ENCODE measurements at regions not wholly inside any gene's neighbourhood (a gene's known extent, or its start where the extent isn't known, plus 50 kb on each side); places are given as distances from the start of the nearest gene placed in this dataset.

GRCh38 chr16:51592535-51593300 is 441.6 kb upstream of the SALL1 start:
- DNase-seq (ENCODE audit: low read depth in 3 of 3), result no peak

- DNase-seq (ENCODE audit: low read depth in 3 of 3), result no peak
Measured at GRCh38 chr16:51592001-51592501, 441.0 kb upstream of the SALL1 start.

- no peak for DNase-seq (ENCODE audit: low read depth in 3 of 3)
Measured at GRCh38 chr16:51591480-51591879, 440.4 kb upstream of the SALL1 start.

DNA sequence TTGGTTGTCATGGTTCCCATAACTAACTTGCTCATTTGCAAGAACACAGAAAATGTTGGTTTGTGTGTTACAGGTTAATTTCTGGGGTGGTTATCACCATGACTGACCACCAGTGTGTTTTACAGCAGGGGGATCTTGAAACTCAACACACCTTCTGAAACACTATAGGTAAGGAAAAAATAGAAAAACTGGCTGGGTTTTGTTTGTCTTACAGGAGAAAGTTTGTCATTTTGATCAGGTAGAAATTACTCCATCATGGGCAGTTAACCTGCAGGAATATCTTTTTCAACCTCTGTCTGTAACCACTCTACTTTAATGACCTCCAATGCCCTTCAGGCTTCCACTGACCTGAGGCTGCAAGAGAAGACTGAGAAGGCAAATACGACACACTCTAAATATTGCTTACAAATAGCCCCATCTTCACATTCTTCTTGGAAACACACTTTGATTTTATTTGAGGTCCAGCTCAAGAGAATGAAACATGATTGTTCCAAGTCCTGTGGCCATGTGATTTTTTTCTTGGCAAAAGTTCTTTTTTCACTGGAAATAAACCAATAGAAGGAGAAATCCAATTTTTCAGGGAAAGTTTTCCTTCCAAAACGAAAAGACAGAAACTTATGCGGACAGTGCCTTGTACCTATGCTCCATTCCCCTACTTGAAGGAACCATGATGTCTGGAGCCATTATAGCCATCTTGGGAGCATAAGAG is 428.7 kb upstream of the SALL1 start:
- no peak for DNase-seq (ENCODE audit: low read depth in 3 of 3)

DNA sequence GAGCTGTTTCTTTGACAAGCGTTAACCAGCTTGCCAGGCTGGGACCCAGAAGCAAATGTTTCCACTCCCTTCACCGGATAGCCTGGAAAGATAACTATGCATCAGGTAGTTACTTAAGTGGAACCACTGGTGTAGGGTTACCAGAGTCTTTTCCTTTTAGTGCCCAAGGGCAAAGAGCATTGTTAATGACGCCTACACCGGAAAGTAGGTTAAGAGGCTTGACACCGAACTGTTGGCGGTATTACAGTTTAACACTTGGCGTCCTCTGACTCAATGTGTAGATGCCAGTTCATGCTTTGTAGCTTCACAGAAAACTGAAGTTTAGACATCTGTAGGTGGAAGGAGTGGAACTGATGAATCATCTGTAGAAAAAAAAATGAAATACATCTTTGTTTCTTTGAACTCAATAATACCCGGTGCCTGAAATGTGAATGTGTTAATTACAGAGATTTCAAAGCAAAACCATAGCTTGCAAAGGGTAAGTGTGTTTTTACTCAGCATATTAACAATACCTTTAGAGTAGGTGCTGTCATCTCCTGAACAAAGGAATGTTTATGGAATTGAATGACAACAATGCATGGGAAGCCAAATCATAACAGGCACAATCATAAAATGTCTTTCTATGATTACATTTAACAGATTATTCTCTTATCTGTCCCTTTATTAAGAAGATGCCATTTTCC is 426.7 kb upstream of the SALL1 start:
- no peak for DNase-seq (ENCODE audit: low read depth in 3 of 3)

DNA sequence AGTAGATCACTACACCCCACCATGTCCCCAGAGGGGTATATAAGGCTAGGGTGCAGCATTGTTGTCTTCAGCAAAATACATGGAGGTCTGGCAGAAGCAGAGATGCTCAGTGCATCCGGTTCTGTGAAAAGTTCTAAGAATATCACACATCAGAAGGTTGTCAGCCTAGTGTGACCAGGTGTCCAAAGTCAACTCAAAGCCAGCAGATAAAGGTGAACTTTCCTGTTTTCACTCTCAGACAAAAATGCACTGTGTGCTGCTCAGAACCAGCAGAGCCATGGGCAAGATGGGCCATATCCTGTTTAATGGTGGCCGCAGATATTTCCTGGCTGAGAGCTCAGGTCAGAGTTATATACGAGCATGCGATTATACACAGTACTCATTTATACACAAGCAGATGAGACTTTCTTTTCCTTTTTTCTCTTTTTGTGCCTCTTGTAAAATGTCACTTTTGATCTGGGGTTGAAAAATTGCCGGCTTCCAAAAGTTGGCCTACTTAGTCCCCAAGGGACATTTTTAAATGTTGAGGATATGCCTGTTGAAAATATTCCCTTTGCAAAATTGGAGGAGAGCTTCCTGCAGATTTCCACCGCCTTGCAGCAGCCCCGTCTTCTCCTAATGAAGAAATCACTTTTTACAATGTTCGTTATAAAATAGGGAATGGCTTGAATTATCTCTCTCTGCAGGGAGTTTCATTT is 425.6 kb upstream of the SALL1 start:
- DNase-seq (ENCODE audit: low read depth in 3 of 3), result no peak

DNA sequence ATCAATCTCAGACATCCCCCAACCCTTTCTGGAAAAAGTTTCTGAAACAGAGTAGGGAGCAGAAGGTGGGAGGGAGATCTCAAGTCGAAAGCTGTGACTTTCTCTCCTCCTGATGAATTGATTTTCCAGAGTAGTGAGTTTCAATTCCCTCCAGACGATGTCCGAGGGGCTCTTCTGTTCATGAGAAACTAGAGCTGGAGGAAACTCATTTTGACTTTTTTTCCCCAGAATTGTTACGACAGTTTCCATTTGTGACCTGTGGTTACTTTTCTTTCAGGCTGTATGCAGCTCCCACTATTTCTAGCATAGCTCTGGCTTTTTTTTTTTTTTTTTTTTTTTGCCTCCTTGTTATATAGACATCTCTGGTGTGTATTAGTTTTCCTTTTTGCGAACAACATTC is 422.1 kb upstream of the SALL1 start:
- no peak for DNase-seq (ENCODE audit: low read depth in 3 of 3)

GRCh38 chr16:51569203-51569931 is 418.3 kb upstream of the SALL1 start:
- no peak for DNase-seq (ENCODE audit: low read depth in 3 of 3)

DNA sequence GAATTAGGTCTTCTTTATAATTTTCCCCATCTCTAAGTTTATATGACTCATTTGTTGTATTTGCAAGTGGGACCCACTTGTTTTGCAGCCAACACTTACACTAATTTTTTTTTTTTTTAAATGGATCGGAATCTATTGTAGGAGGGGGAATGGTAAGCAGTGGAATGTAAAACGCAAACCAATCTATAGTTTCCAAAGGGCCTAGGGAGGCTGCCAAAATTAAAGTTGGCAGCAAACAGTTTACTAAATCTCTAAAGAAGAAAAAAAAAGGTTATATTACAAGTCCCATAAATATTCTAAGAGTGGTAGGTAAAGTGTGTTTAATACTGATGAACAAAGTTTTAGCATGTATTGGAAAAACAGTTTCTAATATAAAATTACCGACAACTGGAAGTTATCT is 416.8 kb upstream of the SALL1 start:
- no peak for DNase-seq (ENCODE audit: low read depth in 3 of 3)

GRCh38 chr16:51565184-51565583 is 414.1 kb upstream of the SALL1 start:
- no peak for DNase-seq (ENCODE audit: low read depth in 3 of 3)

DNA sequence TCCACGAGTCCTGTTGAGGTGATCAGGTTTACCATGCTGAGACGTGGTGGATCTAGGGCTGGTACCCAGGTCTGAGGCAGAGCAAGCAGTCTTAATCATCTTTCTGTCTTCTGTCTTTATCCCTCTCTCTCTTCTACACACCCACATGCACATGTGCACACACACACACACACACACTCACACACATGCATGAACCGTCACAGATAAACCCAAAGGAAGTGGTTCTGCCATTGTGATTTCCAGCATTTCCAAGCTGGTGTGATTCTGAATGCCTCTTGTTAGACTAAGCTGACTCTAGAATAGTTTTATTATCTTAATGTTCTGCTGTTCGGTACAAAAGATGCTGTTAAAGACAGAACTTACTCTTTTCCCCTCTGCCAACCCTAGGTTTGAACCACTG is 411.8 kb upstream of the SALL1 start:
- no peak for DNase-seq (ENCODE audit: low read depth in 3 of 3)

DNA sequence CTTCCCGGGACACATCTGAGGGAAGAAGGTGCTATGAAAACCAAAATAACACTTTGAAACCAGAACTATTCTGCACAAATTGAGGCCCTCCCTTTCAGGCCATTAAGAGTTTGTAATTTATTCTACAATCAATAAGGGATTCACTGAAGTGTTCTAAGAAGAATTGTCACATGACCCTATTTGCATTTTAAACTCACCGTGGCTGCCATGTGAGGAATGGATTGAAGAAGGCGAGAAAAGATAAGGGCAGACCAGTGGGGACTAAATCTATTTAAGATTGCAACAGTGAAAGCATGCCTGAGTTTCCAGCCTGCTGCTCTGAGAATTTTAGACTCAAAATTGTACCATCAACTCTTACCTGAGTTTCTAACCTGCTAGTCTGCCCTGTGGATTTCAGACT is 408.8 kb upstream of the SALL1 start:
- no peak for DNase-seq (ENCODE audit: low read depth in 3 of 3)

- DNase-seq (ENCODE audit: low read depth in 3 of 3), result no peak
Measured at GRCh38 chr16:51557670-51558069, 406.6 kb upstream of the SALL1 start.

- no peak for DNase-seq (ENCODE audit: low read depth in 3 of 3)
Measured at GRCh38 chr16:51556694-51557340, 405.7 kb upstream of the SALL1 start.

DNA sequence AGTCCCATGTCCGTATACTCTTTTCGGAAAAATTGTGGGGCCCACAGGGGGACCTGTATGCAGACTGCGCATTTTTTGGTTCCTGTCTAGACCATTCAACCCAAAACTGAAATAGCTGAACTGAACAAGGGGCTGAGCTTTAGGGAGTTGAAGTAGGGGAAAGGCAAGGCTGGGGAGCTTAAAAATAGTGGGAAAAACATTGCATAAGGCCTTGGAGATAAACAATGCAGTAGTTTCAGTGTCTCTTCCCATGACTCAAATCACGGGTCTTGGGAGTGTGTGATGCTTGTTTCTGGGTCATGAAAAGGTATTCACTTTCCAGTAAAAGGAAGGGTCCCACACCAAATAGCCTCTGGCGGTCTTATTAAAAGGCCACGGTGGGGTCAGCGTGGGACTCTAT is 402.8 kb upstream of the SALL1 start:
- no peak for DNase-seq (ENCODE audit: low read depth in 3 of 3)

DNA sequence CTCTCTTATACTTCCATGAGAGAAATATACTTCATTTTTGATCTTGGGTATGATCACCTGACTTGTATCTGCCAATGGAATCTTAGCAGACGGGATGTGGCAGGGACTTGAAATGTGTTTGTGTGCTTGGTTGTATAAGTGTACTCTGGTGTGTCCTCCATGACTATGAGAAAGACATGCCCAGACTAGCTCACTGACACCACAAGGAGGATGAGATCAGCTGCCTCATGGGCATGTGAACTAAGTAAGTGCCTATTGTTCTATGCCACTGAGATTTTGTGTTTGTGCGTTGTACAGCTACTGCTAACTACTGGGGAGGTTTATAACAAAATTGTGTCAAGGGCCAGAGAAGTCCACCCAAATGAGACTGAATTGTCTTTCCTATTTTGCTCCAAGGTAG is 402.2 kb upstream of the SALL1 start:
- no peak for DNase-seq (ENCODE audit: low read depth in 3 of 3)

GRCh38 chr16:51550800-51551347 is 399.8 kb upstream of the SALL1 start:
- no peak for DNase-seq (ENCODE audit: low read depth in 3 of 3)

DNA sequence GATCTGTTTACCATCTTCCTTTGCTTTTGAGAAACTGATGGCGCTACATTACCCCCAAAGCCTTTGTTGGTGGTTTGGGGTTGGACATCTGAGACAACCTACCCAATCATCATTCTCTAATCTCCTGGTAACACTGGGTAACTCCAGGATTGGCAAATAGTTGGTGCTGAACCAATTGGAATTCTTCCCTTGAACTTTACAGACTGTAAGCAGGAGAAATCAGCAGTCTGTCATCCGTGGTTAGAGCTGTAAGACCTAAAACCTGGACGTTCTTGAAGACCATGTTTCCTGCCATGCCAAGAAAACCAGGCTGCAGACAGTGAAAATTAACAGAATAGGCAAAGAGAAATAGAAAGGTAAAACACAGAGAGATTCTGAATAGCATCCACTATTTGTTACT is 398.8 kb upstream of the SALL1 start:
- DNase-seq (ENCODE audit: low read depth in 3 of 3), result no peak

DNA sequence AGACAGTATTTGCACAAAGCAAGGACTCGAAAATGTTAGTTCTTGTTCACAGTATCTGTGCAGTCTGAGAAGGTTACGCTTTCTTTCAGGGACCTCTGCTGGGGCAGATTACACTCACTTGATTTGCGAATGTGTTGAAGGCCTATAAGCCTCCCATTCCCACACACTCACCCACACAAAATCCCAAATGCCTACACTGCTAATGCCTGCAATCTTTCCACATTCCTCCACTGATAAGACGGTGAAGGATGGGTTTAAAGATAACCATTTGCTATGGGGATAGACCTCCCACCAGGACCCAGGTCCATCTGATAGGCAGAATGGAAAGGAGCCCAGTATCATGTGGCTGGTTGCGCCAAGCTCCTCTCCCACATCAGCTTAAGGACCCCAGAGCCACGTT is 394.9 kb upstream of the SALL1 start:
- no peak for DNase-seq (ENCODE audit: low read depth in 3 of 3)

DNA sequence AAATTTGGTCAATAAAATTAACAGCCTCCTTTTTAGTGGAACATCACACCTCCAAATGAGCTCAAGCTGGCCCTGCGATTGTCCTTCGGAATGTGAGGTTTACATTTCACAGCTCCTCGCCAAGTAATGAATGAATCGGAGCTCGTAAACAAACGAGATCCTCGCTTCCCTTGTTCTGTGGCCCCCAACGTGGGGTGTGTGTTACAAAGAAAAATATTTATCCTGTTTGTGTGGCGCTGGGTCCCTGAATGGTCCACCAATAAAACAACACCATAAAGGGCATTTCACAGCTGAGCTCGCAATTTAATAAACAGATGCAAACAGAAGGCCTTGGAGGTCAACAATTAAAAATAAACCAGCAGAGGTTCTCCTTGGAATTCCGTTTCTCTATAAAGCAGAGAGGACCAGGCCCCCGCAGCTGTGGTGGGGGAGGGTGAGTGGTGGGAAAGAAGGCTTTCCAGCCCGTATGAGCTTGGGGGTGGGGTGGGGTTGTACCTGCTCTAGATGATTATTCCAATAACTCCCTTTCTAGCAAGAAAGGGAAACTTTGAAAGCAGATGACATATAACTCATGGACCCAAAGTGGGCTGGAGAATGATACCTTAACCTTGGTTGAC is 393.9 kb upstream of the SALL1 start:
- DNase-seq (ENCODE audit: low read depth in 3 of 3), result no peak
